ENCODE measurements at regions not wholly inside any gene's neighbourhood (a gene's known extent, or its start where the extent isn't known, plus 50 kb on each side); places are given as distances from the start of the nearest gene placed in this dataset.
"Not testable (repeated sequence)": the region's sequence is repeated elsewhere in the genome, so short reads cannot be mapped to it uniquely, and the experiment has no call there.

DNA sequence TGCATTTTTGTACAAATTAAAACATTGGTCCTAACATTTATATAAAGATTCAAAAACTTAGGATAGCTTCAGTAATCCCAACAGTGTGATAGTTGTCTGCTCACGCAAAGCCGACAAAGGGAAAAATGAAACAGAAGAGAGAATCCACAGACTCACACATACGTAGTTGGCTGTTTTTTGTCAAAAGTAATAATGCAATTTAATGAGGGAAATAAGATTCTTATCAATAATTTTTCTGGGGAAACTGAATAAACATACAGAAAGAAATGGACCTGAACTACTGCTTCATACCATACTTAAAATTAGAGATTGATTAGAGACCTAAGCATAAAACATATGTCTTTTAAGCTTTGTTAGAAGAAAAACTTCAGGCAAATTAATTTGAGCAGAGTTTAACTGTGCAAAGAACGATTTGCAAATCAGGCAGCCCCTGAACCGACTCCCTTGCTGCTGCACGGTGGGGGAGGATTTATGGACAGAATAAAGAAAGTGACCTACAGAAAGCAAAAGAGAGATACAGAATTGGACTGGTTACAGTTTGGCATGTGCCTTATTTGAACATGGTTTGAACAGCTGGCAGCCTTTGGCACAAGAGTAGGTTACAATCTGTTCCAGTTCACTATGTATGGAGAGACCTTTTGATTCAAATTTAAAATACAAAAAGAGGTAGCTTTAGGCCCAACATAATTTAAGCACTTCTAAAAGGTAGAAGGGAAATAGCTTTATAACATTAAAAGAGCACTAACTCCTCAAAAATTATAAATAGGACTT, 64.9 kb upstream of the CTSV start:
- DNase-seq (ENCODE audit: low read depth in 4 of 4, low spot score in 1 of 4), result not testable (repeated sequence)

DNA sequence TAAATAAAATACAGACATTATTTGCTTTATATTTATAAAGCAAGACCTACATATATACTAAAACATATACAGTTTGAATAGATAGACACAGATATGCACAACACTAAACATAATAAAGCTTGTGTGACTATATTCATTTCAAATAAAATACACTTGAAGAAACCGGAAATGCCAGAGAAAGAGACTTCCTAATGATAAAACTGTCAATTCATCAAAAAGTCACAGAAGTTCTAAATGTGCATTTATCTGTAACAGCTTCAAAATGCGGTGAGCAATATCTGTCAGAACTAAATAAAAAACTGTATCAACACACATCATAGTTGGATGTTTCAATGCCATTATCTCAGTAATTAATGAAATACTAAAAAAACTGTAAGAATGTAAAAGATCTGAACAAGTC, 60.6 kb upstream of the CTSV start:
- not testable (repeated sequence) for DNase-seq (ENCODE audit: low read depth in 4 of 4, low spot score in 1 of 4)

DNA sequence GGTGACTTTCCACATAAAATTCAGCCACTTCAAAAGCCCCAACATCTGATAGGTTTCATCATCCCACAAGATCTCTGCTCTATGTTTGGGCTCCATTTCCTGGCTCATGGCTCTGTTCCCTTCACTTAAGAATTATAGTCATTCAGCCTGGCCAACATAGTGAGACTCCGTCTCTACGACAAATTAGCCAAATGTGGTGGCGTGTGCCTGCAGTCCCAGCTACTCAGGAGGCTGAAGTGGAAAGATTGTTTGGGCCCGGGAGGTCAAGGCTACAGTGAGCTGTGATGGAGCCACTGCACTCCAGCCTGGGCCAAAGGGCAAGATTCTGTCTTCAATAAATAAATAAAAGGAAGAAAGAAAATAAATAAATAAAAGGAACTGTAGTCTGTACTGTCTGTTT, 57.9 kb upstream of the CTSV start:
- no peak for DNase-seq (ENCODE audit: low read depth in 4 of 4, low spot score in 1 of 4)

DNA sequence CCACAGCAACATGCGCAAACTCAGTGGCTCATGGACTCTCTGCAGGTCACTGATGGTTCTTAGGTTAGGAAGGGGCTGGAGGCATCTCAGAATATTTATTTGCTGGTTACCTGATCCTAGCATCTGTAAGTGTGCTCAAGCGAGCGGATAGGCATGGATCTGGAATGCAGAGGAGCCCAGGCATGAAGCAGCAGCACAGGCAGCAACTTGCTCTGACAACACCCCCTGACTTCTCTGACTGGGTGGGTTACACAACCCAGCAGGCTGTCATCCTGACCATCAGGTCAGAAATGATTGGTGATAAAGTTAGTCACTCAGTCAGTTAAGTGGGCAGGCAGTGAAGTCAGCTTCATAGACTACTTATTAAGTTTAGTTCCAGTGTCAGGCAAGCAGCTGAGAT, 50.4 kb upstream of the CTSV start:
- DNase-seq (ENCODE audit: low read depth in 4 of 4, low spot score in 1 of 4), result not testable (repeated sequence)

Data from stimulated activated CD4-positive, alpha-beta T cell treated with anti-CD3 and anti-CD28 coated beads, Interleukin-1b, Interleukin-23, amount 100 ng/mL, for 24 hours (primary cell).